ENCODE measurements at regions not wholly inside any gene's neighbourhood (a gene's known extent, or its start where the extent isn't known, plus 50 kb on each side); places are given as distances from the start of the nearest gene placed in this dataset.

- TF ChIP-seq EZH2phosphoT487 (IDR thresholded peaks at IDR 0.05; ENCODE audit: low read length), result no peak
- no peak for TF ChIP-seq CTCF (IDR thresholded peaks at IDR 0.05; ENCODE audit: low read length)
Observed at GRCh38 chr12:59404109-59404650, 191.6 kb upstream of the SLC16A7 start.

Measured in MM.1S (cell line).